Thyroid gland (tissue), 4 donors: ENCODE measurements at regions not wholly inside any gene's neighbourhood (a gene's known extent, or its start where the extent isn't known, plus 50 kb on each side); places are given as distances from the start of the nearest gene placed in this dataset.

Experiments
- CTCF ChIP-seq, 6 experiments: fragments of 200-600 bp in 3 of 6; fragments of 450-650 bp in 3 of 6; sonication (generic) in 3 of 6; IDR thresholded peaks; one replicate each; pipeline ENCODE4 v1.5.1; 2016 to 2019; ENCODE audit warnings: antibody characterized with exemption in 6 of 6, mild to moderate bottlenecking in 2 of 6, inconsistent platforms in 1 of 6, moderate library complexity in 1 of 6
- POLR2A ChIP-seq, 2 donors: fragments of 450-650 bp; IDR thresholded peaks; one replicate each; pipeline ENCODE4 v1.6.1; 2017; ENCODE audit warnings: antibody characterized with exemption in 2 of 2, mild to moderate bottlenecking in 2 of 2, moderate library complexity in 1 of 2

GRCh38 chr18:65988386-65988785 is 237.6 kb downstream of the CDH7 start:
- TF ChIP-seq CTCF (IDR thresholded peaks at IDR 0.05) (no peak), POLR2A (IDR thresholded peaks at IDR 0.05) (no peak)
